ENCODE measurements at regions not wholly inside any gene's neighbourhood (a gene's known extent, or its start where the extent isn't known, plus 50 kb on each side); places are given as distances from the start of the nearest gene placed in this dataset.

- Histone ChIP-seq H3K9me3 (replicated peaks; ENCODE audit: control insufficient read depth, insufficient read depth, low read length) (no peaks in the 10 kb centered on the region), H3K9me1 (replicated peaks; ENCODE audit: control insufficient read depth, extremely low read depth, insufficient read depth, low read length) (no peaks in the 10 kb centered on the region), H3K4me3 (replicated peaks in 1 of 3; ENCODE audit: insufficient read depth in 1 of 3, low read depth in 1 of 3, low read length in 3 of 3) (no peak overlapping the region), H3K4me1 (ENCODE audit: control insufficient read depth, extremely low read depth, insufficient read depth, low read length) (peaks cover 15% of the 10 kb centered on the region), H3K79me2 (ENCODE audit: control insufficient read depth, insufficient read depth, low read length) (no peaks in the 10 kb centered on the region), H3K36me3 (ENCODE audit: control insufficient read depth in 2 of 2, extremely low read depth in 1 of 2, insufficient read depth in 2 of 2, low read length in 2 of 2) (no peaks in the 10 kb centered on the region), H3K27me3 (ENCODE audit: control insufficient read depth in 2 of 2, insufficient read depth in 2 of 2, low read length in 2 of 2) (no peaks in the 10 kb centered on the region), H4K20me1 (replicated peaks; ENCODE audit: control insufficient read depth, extremely low read depth, insufficient read depth, low read length) (no peaks in the 10 kb centered on the region), H3K4me2 (ENCODE audit: insufficient read depth, low read length) (no peak overlapping the region), H2AFZ (ENCODE audit: low read depth, low read length) (no peak overlapping the region), H3K27ac (ENCODE audit: insufficient read depth, low read depth, low read length) (no peak overlapping the region), H3K9ac (replicated peaks; ENCODE audit: extremely low read depth, insufficient read depth, low read length) (no peak overlapping the region)
- no TSS peak for BruUV-seq (replicated peaks)
- dilution Hi-C loops (cut with MboI; ENCODE audit: extremely low pct_ligation_motif_present, low sequenced_read_pairs) = no loop called here
- POLR2A ChIA-PET = no interaction called here
- TF ChIP-seq MAX (IDR thresholded peaks at IDR 0.05; ENCODE audit: insufficient read depth, insufficient read length) = no peak
- no peak for TF ChIP-seq MYC (IDR thresholded peaks at IDR 0.05; ENCODE audit: low read depth, low read length)
- TF ChIP-seq CTCF (IDR thresholded peaks at IDR 0.05; ENCODE audit: extremely low read depth in 1 of 2, insufficient read depth in 1 of 2, low read depth in 1 of 2, low read length in 2 of 2) = no peak
- no peak for TF ChIP-seq EZH2 (IDR thresholded peaks at IDR 0.05; ENCODE audit: borderline replicate concordance, low read depth, low read length, severe bottlenecking)
- no peak for TF ChIP-seq POLR2AphosphoS5 (IDR thresholded peaks at IDR 0.05; ENCODE audit: insufficient read depth, low read depth, low read length)
- TF ChIP-seq JUN (IDR thresholded peaks at IDR 0.05; ENCODE audit: borderline replicate concordance, insufficient read depth, insufficient read length, low read depth) = no peak
- TF ChIP-seq FOS (IDR thresholded peaks at IDR 0.05; ENCODE audit: borderline replicate concordance, insufficient read depth, low read length) = no peak
- no peak for TF ChIP-seq POLR2A (IDR thresholded peaks at IDR 0.05; ENCODE audit: low read depth, low read length)
- no peak for TF ChIP-seq GATA2 (IDR thresholded peaks at IDR 0.05; ENCODE audit: insufficient read depth, insufficient read length, low read depth, low read length)
- DNase-seq (ENCODE audit: low read depth, low spot score) = no peak
- CTCF ChIA-PET = interaction anchor here (0.6 kb wide), 1 partner anchor 158 kb away, joined by 3 read pairs; no protein-coding TSS in a partner anchor
- FAIRE-seq = no peak
- intact Hi-C loops (cut with micrococcal nuclease) = no loop called here
These were observed 144.7 kb upstream of the ZNF608 start for GRCh38 chr5:124891179-124891578.

Measured in endothelial cell of umbilical vein (primary cell).